ENCODE measurements at regions not wholly inside any gene's neighbourhood (a gene's known extent, or its start where the extent isn't known, plus 50 kb on each side); places are given as distances from the start of the nearest gene placed in this dataset.

DNA sequence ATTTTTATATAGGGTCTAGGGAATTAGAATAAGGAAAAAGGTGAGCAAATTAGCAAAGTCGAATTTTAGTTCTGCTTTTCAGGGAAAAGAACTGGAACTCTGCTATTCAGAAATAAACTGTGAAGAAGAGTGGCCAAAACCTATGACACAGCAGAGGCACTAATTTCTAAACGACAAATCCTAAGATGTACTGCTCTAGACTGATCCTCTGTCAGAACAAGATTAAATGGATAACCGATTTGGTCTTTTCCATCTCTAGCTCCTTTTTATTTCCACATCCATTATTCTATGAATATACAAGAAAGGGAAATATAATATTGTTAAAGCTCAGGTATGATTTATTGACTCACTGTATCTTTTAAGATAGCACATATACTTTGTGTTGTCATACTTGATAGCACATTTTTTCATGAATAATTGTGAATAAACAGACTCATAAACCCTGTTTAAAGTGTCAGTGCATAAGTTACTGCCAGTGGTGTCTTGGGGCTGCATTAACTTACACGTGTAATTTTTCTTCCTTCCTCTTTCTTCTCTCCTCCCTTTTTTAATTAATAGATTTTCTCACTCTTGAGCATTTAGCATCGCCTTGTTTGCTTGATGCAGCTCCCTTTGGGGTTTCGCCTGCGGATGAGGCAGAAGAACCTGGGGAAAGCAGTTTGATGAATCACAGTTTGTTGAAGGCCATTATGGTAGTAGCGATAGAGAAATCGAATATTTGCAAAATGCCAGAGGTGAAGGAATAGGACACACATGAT, 496.6 kb downstream of the ADGRL2 start:
- no peak for DNase-seq

DNA sequence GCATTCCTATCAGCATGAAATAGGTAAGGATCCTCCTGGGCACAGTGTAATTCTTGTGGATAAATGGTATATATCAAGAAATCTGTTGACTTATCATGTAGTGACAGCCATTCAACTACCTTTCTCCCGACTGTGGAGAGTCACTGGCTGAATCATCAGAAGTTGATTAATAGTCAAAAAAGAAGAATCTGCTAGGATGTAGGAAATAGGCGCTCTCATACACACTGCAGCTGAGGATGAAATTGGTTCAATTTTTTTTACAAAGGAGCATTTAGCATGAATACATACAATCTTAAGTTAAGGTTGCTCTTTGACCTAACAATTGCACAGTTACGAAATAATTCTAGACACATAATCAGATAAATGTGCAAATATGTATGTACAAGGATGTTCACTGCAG, 486.8 kb downstream of the ADGRL2 start:
- DNase-seq, result no peak

DNA sequence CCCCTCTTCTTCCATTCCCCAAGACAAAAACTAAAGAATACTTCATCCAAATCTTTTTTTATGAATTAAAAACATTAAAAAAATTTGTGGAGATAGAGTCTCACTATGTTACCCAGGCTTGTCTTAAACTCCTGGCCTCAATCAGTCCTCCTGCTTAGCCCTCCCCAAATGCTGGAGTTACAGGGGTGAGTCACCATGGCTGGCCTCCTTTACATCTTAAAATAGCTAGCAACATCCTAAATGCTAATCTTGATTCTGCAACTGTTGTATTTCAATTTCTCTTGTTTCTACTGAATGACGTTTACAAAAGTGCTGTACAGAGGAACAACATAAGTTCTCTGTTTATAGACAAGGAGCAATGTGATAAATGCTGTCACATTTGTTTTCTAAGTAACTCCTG, 483.5 kb downstream of the ADGRL2 start:
- DNase-seq, result no peak

DNA sequence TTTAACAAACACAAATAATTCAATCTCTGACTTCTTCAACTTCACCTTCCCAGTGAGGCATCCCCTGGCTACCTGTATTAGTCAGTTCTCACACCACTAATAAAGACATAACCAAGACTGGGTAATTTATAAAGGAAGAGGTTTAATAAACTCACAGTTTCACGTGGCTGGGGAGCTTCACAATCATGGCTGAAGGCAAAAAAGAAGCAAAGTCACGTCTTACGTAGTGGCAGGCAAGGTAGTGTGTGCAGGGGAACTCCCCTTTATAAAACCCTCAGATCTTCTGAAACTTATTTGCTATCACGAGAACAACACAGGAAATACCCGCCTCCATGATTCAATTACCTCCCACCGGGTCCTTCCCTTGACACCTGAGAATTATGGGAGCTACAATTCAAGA, 478.5 kb downstream of the ADGRL2 start:
- DNase-seq, result no peak

DNA sequence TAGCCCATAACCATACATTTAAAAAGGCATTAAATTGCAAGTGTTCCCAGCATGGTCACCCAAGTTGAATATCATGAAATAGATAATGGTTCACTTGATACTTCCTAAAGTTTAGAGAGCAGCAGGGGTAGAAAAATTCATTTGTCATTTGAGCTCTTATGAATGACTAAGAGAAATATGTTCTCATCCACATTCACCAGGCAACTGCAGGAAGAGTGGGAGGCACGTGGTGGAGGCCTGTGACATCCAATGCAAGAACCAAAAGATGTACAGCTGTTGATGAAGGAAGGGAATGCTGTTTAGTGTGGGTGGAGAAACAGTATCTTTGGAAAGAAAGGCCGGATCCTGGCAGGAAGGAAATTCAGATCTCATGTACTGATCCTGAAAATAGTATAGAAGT, 473.1 kb downstream of the ADGRL2 start:
- no peak for DNase-seq

DNA sequence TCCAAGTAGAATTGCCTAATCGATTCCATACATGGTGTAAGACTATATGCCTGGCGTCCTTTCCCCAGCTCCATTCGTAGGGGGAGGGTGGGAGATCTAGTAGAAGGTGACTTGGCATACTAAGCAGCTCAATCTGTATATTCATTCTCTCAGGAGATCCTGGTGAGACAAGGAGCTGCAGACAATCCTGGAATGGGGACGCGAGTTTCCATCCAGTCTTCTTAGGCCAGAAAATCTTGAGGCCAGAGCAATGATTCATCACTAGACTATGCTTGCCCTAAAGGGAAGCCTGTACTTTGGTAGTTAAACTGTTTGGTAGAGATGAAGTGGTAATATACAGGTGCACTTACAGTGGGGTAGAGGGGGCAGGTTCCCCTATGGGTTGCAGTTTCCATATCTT, 468.7 kb downstream of the ADGRL2 start:
- no peak for DNase-seq

DNA sequence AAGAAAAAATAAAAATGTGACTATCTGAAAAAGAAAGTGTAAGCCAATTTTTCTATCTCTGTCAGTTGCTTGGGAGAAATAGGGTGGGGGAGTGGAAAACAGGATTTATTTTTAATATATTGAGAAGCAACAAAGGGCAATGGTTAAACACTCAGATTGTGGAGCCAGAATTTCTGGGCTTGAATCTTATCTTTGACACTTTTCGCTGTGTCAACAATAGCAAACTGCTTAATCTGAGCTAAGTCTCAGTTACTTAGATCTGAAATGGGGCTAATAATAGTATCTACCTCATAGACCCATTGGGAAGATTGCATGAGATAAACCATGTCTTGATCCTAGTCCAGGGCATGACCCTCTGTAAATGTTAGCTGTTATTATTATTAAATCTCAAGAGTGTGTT, 468.1 kb downstream of the ADGRL2 start:
- DNase-seq, result no peak

DNA sequence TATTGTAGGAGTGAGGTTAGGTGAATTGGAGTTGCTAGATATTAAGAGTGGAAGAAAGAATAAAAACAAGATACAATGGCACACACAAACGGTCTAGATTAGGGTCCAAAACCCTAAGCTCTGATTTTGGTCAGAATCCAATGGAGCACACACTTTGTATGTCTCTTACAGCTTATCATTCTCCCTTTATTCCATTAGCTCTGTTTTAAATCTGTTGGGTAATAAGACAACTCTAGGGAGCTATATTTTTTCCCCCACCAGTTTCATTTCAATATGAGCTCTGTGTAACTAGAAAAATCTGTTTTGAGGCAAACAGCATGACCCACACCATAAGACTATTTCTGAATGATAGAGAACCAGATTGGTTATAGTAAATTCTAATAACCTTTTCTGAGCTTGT, 465.6 kb downstream of the ADGRL2 start:
- no peak for DNase-seq

DNA sequence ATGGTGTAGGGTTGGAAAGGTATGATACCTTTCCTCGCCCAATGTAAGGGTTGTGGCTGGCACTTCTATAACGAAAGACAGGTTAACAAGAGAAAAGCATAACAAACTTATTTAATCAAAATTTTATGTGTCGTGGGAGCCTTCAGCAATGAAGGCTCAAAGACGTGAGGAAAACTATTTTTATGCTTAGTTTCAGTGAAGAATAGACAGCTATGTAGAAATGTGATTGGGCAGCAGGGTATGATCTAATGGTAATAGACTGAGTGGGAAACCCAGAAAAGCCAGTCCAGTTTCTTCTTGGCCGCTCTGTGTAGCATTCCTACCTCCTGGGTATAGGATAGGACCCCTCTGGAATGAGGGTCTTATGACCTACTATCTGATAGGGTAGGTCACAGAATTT, 464.7 kb downstream of the ADGRL2 start:
- no peak for DNase-seq

DNA sequence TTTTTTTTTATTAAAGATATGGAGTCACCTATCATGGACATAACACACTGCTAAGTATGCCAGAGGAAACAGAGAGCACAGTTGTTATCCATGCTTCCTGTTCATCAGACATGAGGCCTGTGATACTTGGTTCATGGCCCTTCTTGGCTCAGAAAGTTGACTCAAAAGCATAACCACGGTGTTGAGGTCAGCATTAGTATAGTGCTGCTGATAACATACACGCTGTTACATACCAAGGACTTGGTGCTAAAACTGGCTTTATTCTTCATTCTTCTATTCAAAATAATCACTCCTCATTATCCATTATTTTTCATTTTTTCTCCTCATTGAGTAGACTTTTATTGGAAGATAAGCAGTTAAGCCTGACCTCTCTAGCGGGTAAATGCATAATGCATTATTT, 464.1 kb downstream of the ADGRL2 start:
- DNase-seq, result no peak

DNA sequence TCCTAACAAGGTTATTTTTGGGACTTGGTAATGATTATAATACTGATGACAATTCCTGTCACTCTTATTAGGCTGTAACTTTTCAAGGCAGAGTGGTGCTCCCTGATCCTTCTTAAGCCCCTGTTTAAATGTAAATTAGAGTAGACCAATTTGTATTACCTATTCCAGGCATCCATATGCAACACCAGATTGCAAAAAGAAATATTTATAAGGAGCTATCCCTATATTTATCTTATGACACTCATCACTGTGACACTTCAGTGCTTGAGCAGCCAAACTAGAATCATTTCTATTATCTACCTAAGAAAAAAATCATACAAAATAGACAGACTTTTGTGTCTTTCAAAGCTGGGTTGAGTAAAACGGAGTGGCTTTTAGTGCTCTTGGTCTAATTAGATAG, 462.7 kb downstream of the ADGRL2 start:
- DNase-seq, result no peak

DNA sequence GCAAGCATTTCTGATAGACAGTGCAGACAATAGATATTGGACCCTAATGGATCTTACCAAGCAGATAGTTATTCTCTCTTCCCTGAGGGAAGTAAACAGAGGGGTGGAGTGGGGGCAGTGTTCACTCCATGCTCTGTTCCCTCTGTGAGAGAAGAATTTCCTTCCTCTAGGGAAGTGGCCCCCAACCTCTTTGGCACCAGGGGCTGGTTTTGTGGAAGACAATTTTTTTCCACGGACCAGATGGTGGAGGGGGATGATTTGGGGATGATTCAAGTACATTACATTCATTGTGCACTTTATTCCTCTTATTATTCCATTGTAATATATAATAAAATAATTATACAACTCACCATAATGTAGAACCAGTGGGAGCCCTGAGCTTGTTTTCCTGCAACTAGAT, 459.9 kb downstream of the ADGRL2 start:
- DNase-seq, result no peak

DNA sequence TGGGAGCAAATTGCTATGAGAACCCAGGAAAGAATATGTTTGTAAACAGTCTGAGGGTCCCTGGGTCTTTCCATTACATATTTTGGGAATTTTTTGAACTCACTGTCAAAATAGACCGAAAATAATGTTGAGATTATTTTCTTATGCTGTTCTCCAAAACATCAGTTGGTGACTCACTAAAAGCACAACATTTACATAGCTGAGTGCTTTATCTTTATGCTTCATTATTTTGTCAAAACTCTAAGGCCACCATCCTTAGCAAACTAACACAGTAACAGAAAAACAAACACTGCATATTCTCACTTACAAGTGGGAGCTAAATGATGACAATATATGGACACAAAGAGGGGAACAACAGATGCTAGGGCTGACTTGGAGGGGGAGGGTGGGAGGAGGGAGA, 459.3 kb downstream of the ADGRL2 start:
- no peak for DNase-seq

DNA sequence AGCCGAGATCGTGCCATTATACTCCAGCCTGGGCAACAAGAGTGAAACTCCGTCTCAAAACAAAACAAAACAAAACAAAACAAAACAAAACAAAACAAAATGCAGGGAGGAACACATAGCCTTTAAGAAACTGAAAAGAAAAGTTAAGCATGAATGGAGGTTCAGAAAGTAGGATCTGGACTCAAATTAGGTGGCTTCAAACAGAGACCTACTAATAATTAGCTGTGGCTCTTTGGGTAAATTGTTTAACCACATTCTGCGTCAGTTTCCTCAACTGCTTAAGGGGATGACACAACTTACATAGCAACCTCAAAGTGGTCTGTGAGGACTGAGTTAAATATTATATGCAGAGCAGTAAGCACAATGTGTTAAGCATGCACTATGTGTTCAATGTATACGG, 458.2 kb downstream of the ADGRL2 start:
- no peak for DNase-seq

DNA sequence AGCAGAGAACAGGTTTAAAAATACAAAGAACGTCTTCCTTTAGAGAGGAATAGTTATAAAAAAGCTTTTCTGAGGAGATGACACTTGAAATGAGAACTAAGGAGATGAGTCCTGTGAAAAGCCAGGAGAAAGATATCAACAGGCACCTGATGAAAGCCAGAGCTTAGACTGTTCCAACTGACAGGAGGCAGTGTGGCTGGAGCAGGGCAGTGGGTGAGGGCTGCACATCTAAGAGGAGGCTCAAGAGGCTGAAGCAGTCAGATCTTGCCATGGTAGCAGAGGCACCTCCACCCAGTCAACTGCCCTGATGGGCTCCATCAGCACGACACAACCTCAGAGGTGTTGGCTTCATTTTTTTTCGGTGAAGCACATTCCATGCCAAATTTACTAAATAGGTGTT, 445.3 kb downstream of the ADGRL2 start:
- DNase-seq, result no peak

DNA sequence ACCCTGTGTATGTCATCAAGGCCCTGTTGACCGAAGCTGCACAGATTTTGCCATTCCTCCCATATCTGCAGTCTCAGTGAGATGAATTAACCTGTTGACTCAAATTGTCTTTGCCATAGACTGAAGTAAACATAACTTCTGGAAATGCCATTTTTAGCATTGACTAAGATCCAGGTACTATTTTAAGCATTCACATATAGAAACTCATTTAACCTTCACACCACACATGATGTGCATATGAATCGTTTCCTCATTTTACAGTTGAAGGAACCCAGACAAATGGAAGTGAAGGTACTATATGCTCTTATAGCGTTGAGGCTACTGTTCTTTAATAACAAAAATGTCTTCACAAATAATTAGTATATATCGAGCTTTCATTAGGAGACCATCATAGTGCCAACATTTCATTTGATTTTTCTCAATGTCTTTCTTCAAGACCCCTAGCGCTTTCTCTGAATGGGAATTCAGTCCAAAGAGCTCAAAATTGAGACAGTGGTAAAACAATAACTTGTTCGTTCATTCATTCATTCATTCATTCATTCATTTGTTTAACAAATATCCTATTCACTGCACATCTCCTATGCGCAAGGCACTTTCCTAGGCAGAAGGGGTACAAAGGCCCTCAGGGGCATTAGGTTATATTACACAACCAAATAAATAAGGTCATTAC, 444.7 kb downstream of the ADGRL2 start:
- no peak for DNase-seq

DNA sequence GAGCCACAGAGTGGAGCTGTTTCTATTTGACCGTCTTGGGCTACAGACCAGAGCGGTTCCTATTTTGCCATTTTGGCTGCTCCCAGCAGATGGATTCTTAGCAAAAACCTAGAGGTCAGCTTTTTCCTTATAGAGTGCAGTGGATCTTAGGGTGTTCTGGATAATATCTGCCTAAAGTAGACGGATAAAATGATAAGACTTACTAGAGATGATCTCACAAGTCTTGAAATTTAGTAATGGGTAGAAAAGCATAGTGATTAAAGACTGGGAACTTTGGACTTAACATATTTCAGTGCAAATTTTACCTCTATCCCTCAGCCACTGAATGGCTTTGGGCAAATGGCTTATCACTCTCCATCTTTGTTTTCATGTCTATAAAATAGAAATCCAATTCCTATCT, 439.8 kb downstream of the ADGRL2 start:
- DNase-seq, result no peak

DNA sequence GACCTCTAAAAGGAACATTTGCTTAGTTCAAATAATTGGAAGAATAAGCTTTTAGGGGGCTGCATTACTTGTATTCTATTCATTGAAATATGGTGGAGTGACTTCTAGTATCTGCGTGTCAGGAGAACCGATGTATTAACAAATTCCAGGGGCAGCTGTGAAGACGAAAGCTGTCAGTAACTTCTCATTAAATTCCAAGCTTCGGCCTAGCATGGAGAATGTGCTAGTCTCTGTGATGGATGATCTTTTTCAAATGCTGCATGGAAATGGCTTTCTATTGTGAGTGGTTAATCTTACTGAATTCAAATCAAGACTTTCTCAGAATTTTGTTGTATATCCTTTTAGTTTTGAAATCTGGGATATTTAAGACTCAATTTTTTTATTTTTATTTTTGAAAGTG, 429.9 kb downstream of the ADGRL2 start:
- DNase-seq, result no peak

DNA sequence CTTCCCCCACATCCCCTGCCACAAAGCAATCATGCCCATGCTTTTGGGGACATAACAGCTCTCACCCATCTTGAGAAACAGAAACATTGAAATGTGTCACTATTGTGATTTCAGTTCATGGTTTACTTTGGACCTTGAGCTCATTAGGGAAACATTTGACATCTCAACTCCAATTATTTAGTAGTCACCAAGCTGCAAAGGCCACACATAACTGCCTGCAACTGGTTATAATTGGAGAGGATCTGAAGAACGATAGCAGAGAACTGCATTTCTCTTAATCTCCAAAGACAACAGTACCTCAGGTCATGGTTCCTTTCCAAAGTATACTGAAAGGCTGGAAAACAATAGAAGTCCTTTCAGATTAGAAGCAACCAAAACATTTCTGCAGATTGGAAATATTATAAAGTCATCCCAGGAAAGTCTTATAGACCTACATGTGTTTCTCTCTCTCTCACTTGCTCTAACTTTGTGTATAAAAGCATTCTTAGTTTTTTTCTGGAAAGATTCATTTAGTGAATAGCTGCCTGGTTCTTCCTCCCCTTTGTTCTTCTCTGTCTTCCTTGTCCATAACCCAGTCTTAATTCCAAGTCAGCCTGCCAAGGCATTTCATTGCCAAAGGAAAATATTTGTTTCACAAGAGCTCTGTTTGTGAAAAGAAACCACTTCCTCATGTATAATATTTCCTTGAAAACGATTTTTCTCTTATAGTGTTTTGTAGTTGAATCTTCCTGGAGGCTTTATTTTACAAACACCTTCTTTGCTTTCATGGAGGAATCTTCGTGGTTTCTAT, 426.8 kb downstream of the ADGRL2 start:
- no peak for DNase-seq

DNA sequence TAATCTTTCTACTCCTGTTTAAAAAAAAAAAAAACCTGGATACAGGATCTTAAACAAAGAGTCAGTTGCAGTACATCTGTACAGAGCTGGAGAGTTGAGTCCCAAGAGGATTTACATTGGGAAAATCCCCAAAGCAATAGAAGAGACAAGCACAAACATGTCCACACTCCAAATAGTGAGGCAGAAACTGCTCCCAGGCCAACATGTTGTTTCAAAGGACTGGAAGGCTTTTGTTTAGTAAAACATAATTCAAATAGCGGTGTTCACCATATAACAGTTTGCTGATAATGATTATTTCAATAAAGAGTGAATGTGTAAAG, 425.4 kb downstream of the ADGRL2 start:
- peak; percentile 11 for DNase-seq

DNA sequence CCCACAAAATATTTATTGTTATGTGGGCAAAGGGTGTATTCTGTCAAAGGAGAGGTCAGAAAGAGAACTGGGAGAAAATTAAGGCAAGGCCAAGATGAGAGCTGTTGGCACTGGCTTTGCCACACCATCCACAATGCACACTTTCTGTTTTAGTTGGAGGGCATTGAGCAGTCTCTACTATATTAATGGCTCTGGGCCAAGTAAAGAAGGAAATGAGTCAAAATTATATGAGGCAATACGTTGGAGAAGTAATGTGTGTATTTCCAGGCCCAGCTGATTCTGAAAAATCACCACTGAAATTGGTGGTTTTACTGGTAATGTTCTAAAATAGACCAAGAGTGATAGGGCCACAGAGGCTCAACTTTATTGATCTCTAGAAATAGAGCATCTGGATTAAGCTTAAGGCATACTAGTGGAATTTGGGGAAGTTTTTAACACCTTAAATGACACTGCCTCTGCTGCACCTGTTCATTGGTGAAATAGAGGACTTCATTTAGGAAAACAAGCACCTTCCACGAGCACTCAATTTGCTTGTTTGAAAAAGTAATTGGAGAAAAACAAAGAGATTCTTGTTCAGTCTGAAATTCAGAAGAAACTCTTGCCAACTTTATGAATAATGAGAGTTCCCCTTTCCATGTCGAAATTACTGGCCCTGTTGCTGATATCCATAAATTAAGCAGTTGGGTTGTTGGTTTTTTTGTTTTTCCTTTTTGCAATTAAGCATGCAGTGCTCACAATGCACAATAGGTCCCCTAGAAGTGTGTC, 424.9 kb downstream of the ADGRL2 start:
- DNase-seq, result no peak

DNA sequence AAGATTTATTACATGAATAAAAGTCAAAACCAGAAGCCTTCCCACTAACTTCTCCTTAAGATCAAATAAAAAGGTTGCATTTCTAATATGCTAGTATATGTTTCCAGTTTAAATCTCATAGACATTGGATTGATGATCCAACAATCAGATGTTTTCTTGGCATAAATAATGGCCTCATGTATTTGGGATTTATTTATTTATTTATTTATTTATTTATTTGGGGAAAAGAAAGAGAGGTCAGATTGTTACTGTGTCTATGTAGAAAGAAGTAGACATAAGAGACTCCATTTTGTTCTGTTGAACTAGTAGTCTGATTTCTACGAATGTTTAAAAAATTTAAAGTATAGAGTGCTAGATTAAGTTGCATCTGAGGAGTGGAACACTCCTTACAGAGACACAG, 422.4 kb downstream of the ADGRL2 start:
- DNase-seq, result no peak

DNA sequence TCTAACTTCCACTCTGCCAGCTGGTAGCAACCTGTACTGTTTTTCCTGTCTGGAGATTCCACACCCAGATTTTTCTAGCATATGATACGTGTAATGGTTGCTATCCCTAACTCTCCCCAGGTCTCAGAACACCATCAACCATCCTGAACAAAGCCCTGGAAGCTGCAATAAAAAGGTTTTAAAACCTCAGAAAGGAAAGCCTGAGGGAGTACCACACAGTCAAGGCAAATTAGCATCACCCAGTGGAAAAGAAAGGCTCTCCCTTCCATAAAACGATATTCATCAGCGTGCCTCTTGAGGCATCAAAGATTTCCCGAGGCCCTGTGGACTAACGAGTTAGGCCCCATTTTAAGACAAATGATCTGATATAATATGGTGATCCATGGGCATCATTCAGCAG, 421.0 kb downstream of the ADGRL2 start:
- DNase-seq, result no peak

DNA sequence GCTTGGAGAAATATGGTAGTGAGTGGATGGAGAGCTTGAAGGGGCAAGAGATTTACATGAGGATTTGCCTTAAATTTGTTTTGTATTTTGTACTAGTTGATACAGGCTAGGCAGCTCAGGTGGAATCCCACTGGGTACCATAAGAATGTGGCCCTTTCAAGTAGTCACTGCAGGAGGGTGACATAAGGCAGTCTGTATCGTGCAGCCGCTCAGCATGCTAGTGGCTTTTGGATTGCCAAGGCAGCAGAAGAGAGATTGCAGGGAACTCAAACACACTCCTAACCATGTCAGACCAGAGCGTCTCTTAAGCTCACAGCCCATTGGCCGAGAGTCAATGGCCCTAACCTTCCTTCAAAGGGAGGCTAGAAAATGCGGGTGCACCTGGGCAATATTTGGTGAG, 420.0 kb downstream of the ADGRL2 start:
- no peak for DNase-seq

Measured in NCI-H524 treated with DMSO at 0.1 percent for 48 hours (cell line).